DMS53 treated with DMSO at 0.1 percent for 48 hours (cell line): ENCODE measurements at regions not wholly inside any gene's neighbourhood (a gene's known extent, or its start where the extent isn't known, plus 50 kb on each side); places are given as distances from the start of the nearest gene placed in this dataset.
"Not testable (repeated sequence)": the region's sequence is repeated elsewhere in the genome, so short reads cannot be mapped to it uniquely, and the experiment has no call there.

Experiments
- DNase-seq: peaks from one replicate; lab custom pipeline; 2025; ENCODE audit not compliant: unreplicated experiment; lab: John Stamatoyannopoulos, UW

- not testable (repeated sequence) for DNase-seq
These were observed 113.7 kb downstream of the PPIAL4A start for GRCh38 chr1:121003230-121003629.

DNA sequence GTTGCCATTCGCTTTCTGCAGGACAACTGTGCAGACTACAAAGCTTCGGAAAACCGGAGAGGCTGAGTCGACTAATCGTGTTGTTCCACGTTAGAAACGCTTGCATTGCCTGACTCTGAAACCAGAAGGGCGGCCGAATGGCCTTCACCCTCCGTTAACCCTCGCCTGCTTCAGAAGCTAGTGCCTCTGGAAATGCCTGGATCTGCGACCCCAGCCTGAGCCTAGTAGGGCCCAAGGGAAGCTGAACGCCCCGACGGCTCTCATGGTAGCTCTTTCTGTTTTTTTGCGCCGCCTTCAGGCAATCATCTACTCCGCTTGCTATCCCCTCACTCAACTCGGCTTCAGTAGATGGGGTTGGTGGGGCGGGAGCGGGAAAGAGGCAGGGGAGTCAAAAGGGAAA is 117.3 kb downstream of the PPIAL4A start:
- DNase-seq = not testable (repeated sequence)

- not testable (repeated sequence) for DNase-seq
These were observed 118.2 kb downstream of the PPIAL4A start for GRCh38 chr1:121007755-121008154.

- DNase-seq = not testable (repeated sequence)
These were observed 119.1 kb downstream of the PPIAL4A start for GRCh38 chr1:121008512-121009215.

GRCh38 chr1:121009216-121010057 is 119.9 kb downstream of the PPIAL4A start:
- DNase-seq = not testable (repeated sequence)

- DNase-seq = not testable (repeated sequence)
These were observed 120.6 kb downstream of the PPIAL4A start for GRCh38 chr1:121010141-121010540.

GRCh38 chr1:121013181-121013580 is 123.6 kb downstream of the PPIAL4A start:
- DNase-seq = not testable (repeated sequence)

DNA sequence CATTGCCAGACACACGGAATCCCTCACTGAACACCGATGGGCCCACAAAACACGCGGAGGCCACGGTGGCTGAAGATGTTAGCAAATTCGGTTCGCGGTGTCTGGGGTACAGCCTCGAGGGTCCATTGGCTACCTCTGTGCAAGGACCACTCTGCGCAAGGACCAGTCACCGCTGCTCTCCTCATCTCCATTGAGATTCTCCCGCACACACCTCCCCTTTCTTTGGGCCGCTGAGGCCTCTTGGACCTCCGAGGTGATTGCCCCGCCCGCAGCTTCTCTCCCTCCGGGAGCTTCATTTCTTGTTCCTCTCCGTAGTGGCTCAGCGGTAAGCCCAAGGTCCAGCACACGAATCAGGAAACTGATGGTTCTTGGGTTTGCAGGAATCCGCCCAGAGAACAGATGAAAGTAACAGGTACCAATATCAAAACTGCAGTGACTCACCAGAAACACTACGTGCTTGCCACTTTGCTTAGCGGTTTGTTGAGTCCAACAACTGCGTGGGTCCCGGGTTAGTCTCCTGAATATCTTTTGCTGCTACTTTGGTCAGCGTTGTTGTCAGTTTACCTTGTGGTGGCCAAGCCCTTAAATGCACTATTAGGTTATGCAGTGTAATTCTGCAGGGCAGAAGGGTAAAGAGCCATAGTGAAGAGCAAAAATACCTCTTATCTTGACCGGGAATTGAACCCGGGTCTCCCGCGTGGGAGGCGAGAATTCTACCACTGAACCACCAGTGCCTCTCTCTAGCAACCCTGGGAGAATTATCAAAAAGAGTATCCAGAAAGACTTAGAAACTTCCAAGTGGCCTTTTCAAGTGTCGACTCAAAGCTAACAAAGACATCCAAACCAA is 126.8 kb downstream of the PPIAL4A start:
- DNase-seq = peak; percentile 32

GRCh38 chr1:121019715-121020349 is 130.3 kb downstream of the PPIAL4A start:
- DNase-seq = not testable (repeated sequence)

GRCh38 chr1:121020350-121021236 is 131.0 kb downstream of the PPIAL4A start:
- not testable (repeated sequence) for DNase-seq

DNA sequence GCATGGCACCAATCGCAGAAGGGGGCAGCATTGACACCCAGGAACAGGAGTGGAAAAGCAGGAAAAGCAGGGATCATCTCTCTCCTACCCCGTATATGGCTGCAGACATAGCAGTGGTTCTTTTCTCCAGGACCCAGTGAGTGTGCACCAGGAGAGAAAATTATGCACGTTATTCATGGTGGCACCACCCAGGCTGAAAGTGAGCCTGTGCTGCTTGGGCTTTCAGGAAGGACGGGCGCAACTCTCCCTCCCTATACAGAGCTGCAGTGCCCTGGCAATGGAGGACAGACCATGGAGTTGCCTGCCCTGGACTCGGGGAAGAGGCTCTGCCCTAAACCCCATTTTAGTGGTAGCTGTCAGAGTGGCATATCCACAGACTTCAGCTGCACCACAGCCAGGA is 132.1 kb downstream of the PPIAL4A start:
- DNase-seq = not testable (repeated sequence)

GRCh38 chr1:121032878-121033494 is 143.4 kb downstream of the PPIAL4A start:
- not testable (repeated sequence) for DNase-seq

- not testable (repeated sequence) for DNase-seq
These were observed 147.2 kb downstream of the PPIAL4A start for GRCh38 chr1:121036792-121037191.

- DNase-seq = not testable (repeated sequence)
These were observed 143.2 kb downstream of the FAM72B start for GRCh38 chr1:121040974-121041373.

DNA sequence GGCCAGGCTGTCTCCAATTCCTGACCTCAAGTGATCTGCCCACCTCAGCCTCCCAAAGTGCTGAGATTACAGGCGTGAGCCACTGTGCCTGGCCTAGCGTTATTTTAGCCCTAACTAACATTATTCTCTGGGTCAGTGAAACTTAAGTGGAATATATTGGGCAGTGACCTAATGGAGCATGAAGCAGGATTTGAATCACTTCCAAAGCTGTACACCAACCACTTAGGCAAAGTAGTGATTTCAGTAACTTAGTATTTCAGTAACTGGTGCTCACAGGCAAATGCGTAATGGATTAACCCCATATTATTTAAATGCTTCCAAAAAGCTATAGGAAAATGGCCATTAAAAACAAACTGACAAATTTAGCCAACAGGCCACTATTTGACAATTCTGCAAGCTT is 142.6 kb downstream of the FAM72B start:
- DNase-seq = not testable (repeated sequence)

DNA sequence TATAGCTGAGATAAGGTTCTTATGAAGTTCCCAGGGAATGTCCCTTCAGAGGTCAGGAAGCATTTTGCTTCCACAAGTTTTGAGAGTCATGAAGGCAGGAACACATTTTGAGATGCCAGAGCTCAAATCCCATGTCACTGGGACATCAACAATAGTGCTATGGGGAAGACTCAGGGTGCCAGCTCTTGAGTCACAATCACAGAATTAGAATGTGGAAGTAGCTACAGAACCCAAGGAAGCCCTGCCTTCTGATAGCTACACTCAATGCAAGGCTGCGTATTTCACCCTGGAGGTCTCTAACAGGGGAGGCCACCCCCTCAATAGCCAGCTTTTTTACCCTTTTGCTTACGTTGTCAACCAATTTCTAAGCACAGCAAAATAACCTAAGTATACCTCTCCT is 141.3 kb downstream of the FAM72B start:
- not testable (repeated sequence) for DNase-seq

DNA sequence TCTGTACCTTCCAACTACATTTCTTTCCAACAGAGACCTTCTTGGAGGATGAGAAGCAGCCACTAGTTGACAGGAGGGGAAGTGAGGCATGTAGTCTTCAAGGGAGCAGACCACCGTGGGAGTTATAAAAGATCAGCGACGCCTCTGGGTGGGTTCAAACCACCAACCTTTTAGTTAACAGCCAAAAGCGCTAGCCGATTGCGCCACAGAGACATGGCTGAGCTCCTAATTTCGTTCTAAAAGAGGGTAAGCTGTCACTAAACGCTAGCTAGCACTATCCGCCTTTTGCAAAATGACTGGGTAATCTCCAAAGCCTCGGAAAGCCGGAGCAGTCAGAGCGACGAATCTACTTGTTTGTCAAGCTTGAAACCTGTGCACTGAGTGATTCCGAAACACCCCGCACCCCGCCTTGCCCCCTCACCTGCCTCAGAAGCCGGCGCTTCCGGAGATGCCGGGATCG is 135.8 kb downstream of the FAM72B start:
- DNase-seq = not testable (repeated sequence)

DNA sequence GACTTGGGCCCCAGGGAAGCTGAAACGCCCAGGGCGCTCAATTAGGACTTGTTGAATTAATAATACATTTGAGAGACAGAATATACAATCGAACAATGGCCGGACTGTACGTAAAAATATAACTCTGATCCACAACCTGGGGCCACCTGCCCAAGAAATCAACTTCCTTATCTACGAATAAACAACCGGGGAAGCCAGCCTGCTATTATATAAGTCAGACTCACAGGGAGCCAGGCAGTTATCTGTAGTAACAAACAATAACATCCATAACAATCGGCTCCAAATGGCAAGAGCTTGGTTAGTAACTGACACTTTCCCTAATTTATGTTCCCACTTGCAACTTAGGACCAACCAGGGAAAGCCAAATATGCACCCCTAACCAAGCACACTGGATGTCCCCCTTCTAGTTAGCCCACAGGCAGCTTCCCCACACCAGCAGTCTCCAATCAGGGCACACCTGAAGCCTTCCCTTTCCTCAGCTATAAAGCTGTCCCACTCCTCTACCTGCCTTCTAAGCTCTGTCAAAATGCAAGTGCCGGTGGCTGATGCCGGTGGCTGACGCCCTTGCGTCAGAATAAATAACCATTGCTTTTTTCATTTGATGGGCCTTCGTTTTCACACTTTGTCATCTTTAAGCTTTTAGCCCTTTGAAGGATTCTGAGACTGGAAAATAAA is 135.2 kb downstream of the FAM72B start:
- not testable (repeated sequence) for DNase-seq
